ENCODE measurements at regions not wholly inside any gene's neighbourhood (a gene's known extent, or its start where the extent isn't known, plus 50 kb on each side); places are given as distances from the start of the nearest gene placed in this dataset.

GRCh38 chr3:159146392-159146791, 344.5 kb downstream of the MFSD1 start (continued):
- TF ChIP-seq ZBTB33 (IDR thresholded peaks at IDR 0.05; ENCODE audit: borderline replicate concordance, low read depth): no peak

GRCh38 chr3:159146856-159147435, 345.1 kb downstream of the MFSD1 start:
- 0 out of 4 replicates have a peak, but pooled peaks cover 0 to 6% of the 10 kb centered on the region in 2 experiments for H3K4me1 ChIP-seq (ENCODE audit: control insufficient read depth in 1 of 2, insufficient read depth in 2 of 2, low read depth in 1 of 2, low read length in 1 of 2)
- H3K36me3 ChIP-seq (replicated peaks in 1 of 2; ENCODE audit: control insufficient read depth in 1 of 2, insufficient read depth in 2 of 2, low read length in 1 of 2): no peaks in the 10 kb centered on the region
- POLR2A ChIA-PET: no interaction called here
- no peak overlapping the region for H3K4me3 ChIP-seq (ENCODE audit: low read depth in 2 of 2, low read length in 1 of 2)
- no peak for DNase-seq
- H3K27ac ChIP-seq (ENCODE audit: low read depth in 2 of 2, low read length in 1 of 2): no peak overlapping the region
- no peaks in the 10 kb centered on the region for H3K79me2 ChIP-seq (ENCODE audit: insufficient read depth)
- no peaks in the 10 kb centered on the region for H3K9me2 ChIP-seq
- no peaks in the 10 kb centered on the region for H3K27me3 ChIP-seq (ENCODE audit: insufficient read depth)
- no peaks in the 10 kb centered on the region for H3K9me3 ChIP-seq
- H3K9ac ChIP-seq: no peak overlapping the region
- H2AFZ ChIP-seq (ENCODE audit: low read depth): peak overlapping the region; percentile 11; the same call in 1 of the 2 replicates
- CTCF ChIA-PET: interaction anchor here (1.2 to 1.3 kb wide), 2 partner anchors 56 to 290 kb away, joined by 4 read pairs; no protein-coding TSS in a partner anchor
- no peak overlapping the region for H3K4me2 ChIP-seq
- TF ChIP-seq USF2 (IDR thresholded peaks at IDR 0.05; ENCODE audit: borderline replicate concordance, low read depth, low read length) (no peak), CTCF (IDR thresholded peaks at IDR 0.05) (no peak), GATA2 (CRISPR knock-in tag; IDR thresholded peaks at IDR 0.05) (no peak), TAF1 (IDR thresholded peaks at IDR 0.05; ENCODE audit: borderline replicate concordance, low read depth, low read length) (no peak), YY1 (IDR thresholded peaks at IDR 0.05; ENCODE audit: low read depth) (no peak), USF1 (IDR thresholded peaks at IDR 0.05; ENCODE audit: borderline replicate concordance, low read depth) (no peak)
- H4K20me1 ChIP-seq (ENCODE audit: insufficient read depth): no peaks in the 10 kb centered on the region
- 84% methylated on average over 4 of the region's 4 CpGs for WGBS (ENCODE audit: low lambda C conversion rate)
- H3F3A ChIP-seq (replicated peaks; ENCODE audit: insufficient read depth): no peaks in the 10 kb centered on the region

GRCh38 chr3:159147813-159148212, 346.0 kb downstream of the MFSD1 start:
- CTCF ChIA-PET: no interaction called here
- TF ChIP-seq SIN3A (IDR thresholded peaks at IDR 0.05; ENCODE audit: borderline replicate concordance, low read depth, low read length) (no peak), FOXM1 (IDR thresholded peaks at IDR 0.05; ENCODE audit: low read depth) (no peak), FOSL2 (IDR thresholded peaks at IDR 0.05; ENCODE audit: borderline replicate concordance, low read depth) (no peak), CHD2 (IDR thresholded peaks at IDR 0.05; ENCODE audit: low read length, partially characterized antibody) (no peak), RCOR1 (IDR thresholded peaks at IDR 0.05; ENCODE audit: low read length) (no peak), USF2 (IDR thresholded peaks at IDR 0.05; ENCODE audit: borderline replicate concordance, low read depth, low read length) (no peak), CTCF (IDR thresholded peaks at IDR 0.05) (no peak), JUND (IDR thresholded peaks at IDR 0.05) (no peak), GATA2 (CRISPR knock-in tag; IDR thresholded peaks at IDR 0.05) (no peak), ELF1 (IDR thresholded peaks at IDR 0.05) (no peak), USF1 (IDR thresholded peaks at IDR 0.05; ENCODE audit: borderline replicate concordance, low read depth) (no peak)

More at GRCh38 chr3:159147813-159148212, 346.0 kb downstream of the MFSD1 start:
- no peak overlapping the region for H3K9ac ChIP-seq
- no peaks in the 10 kb centered on the region for H4K20me1 ChIP-seq (ENCODE audit: insufficient read depth)
- 0 out of 4 replicates have a peak, but pooled peaks cover 0 to 6% of the 10 kb centered on the region in 2 experiments for H3K4me1 ChIP-seq (ENCODE audit: control insufficient read depth in 1 of 2, insufficient read depth in 2 of 2, low read depth in 1 of 2, low read length in 1 of 2)
- no peak for DNase-seq
- no peaks in the 10 kb centered on the region for H3K9me3 ChIP-seq
- H3K79me2 ChIP-seq (ENCODE audit: insufficient read depth): no peaks in the 10 kb centered on the region
- H3K4me2 ChIP-seq: no peak overlapping the region
- H3K27me3 ChIP-seq (ENCODE audit: insufficient read depth): no peaks in the 10 kb centered on the region
- WGBS (ENCODE audit: low lambda C conversion rate): 82% methylated on average over 4 of the region's 4 CpGs
- no peaks in the 10 kb centered on the region for H3K36me3 ChIP-seq (replicated peaks in 1 of 2; ENCODE audit: control insufficient read depth in 1 of 2, insufficient read depth in 2 of 2, low read length in 1 of 2)
- no peaks in the 10 kb centered on the region for H3K9me2 ChIP-seq
- H3K27ac ChIP-seq (ENCODE audit: low read depth in 2 of 2, low read length in 1 of 2): no peak overlapping the region
- POLR2A ChIA-PET: no interaction called here
- no peak overlapping the region for H3K4me3 ChIP-seq (ENCODE audit: low read depth in 2 of 2, low read length in 1 of 2)
- no peaks in the 10 kb centered on the region for H3F3A ChIP-seq (replicated peaks; ENCODE audit: insufficient read depth)
- peak overlapping the region; percentile 15; the same call in 1 of the 2 replicates for H2AFZ ChIP-seq (ENCODE audit: low read depth)
